H4 (cell line): ENCODE measurements at regions not wholly inside any gene's neighbourhood (a gene's known extent, or its start where the extent isn't known, plus 50 kb on each side); places are given as distances from the start of the nearest gene placed in this dataset.

Experiments used
- DNase-seq: peaks from one replicate; pipeline ENCODE4 v3.0.0-alpha.2; 2015; ENCODE audit warnings: low spot score

DNA sequence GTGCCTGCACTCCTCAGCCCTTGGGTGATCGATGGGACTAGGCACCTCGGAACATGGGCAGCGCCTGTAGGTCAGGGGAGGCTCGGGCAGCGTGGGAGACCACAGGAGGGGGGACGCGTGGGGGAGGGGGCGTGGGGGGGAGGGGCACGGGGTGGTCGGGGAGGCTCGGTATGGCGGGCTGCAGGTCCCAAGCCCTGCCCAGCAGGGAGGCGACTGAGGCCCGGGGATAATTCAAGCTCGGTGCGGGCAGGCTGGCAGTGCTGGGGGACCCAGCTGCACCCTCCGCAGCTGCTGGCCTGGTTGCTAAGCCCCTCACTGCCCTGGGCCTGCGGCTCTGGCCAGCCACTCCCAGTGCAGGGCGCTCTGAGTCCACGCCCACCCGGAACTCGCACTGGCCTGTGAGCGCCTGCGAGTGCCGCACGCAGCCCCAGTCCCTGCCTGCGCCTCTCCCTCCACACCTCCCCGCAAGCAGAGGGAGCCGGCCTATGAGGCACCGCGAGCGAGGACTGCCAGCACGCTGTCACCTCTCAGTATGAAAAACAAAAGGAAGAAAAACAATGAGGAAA, 1698.3 kb upstream of the RAG2 start:
- DNase-seq: no peak

GRCh38 chr11:38282718-38283117, 1684.7 kb upstream of the RAG2 start:
- no peak for DNase-seq

DNA sequence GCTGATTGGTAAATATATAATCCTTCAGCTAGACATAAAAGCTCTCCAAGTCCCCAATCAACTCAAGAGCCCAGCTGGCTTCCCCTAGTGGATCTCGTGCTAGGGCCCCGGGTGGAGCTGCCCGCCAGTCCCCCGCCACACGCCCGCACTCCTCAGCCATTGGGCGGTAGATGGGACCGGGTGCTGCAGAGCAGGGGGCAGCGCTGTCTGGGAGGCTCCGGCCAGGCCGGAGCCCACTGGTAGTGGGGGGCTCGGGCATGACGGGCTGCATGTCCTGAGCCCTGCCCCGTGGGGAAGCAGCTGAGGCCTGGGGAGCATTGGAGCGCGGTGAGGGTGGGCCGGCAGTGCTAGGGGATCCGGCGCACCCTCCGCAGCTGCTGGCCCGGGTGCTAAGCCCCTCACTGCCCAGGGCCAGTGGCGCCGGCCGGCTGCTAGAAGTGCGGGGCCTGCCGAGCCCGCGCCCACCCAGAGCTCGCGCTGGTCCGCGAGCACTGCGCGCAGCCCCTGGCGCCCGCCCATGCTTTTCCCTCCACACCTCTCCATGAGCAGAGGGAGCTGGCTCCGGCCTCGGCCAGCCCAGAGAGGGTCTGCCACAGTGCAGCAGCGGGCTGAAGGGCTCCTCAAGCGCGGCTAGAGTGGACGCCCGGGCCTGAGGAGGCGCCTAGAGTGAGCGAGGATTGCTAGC, 1680.6 kb upstream of the RAG2 start:
- DNase-seq: no peak

- peak; percentile 62 for DNase-seq
Measured at GRCh38 chr11:38274031-38274430, 1676.0 kb upstream of the RAG2 start.

- DNase-seq: no peak
Measured at GRCh38 chr11:38272376-38272775, 1674.3 kb upstream of the RAG2 start.

DNA sequence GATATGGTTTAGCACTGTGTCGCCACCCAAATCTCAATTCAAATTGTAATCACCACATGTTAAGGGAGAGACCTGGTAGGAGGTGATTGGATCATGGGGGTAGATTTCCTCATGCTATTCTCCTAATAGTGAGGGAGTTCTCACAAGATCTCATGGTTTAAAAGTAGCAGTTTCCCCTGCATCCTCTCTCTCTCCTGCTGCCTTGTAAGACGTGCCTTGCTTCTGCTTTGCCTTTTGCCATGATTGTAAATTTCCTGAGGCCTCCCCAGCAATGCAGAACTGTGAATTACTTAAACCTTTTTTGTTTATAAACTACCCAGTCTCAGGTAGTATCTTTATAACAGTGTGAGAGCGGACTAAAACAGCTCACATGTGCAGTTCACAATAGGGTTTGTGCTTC, 1668.7 kb upstream of the RAG2 start:
- DNase-seq: no peak

- DNase-seq: no peak
Measured at GRCh38 chr11:38256436-38256835, 1658.4 kb upstream of the RAG2 start.

DNA sequence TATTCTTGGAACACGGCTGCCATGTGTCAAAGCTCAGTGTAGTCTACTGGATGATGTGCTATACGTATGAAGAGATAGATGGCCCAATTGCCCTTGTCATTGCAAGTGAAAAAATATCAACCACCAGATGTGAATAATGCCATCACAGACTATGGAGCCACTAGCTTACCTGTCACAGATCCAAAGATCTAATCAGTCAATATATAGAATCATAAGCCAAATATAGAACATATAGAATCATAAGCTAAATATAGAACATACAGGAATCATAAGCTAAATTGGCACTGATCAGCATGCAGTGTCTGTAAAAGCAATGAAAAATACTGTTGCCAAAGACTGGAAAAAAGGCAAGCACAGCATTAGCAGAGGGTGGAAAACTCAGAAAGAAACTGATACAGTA, 1656.9 kb upstream of the RAG2 start:
- DNase-seq: no peak

- DNase-seq: no peak
Measured at GRCh38 chr11:38252620-38253019, 1654.6 kb upstream of the RAG2 start.

- no peak for DNase-seq
Measured at GRCh38 chr11:38246451-38246850, 1648.4 kb upstream of the RAG2 start.

DNA sequence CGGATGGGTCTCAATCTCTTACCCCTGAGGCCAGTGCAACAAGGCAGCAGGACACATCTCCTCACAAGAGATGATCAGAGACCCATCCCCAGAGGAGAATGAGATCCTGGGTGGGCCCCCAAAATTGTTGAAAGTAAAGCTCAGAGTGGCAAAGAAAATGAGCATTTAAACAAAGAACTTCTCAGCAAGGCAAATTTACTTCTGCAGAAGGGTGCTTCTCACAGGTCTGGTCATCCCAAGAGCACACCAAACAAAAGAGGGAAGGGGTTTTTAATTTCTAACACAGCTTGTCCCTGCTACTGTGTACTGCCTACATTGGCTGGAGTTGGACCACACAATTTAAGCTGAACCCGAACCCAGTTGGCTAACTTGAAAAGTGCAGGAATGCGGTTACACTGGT, 1628.6 kb upstream of the RAG2 start:
- DNase-seq: no peak

DNA sequence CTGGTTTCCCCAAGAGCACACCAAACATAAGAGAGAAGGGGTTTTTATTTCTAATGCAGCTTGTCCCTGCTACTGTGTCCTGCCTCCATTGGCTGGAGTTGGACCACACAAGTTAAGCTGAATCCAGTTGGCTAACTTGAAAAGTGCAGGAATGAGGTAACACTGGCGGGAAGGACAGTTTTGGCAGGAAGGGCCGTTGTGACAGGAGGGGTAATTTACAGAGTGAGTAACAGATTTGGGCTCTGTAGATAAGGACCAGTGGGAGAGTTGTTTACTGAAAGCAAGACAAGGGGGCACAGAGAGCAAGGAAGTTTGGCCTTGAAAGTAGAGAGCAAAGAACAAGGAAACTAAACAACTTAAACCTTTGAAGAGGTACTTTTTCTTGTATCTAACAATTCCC, 1623.3 kb upstream of the RAG2 start:
- no peak for DNase-seq

- no peak for DNase-seq
Measured at GRCh38 chr11:38219636-38220035, 1621.6 kb upstream of the RAG2 start.

GRCh38 chr11:38208951-38209350, 1610.9 kb upstream of the RAG2 start:
- DNase-seq: no peak

GRCh38 chr11:38206663-38207062, 1608.6 kb upstream of the RAG2 start:
- DNase-seq: no peak

DNA sequence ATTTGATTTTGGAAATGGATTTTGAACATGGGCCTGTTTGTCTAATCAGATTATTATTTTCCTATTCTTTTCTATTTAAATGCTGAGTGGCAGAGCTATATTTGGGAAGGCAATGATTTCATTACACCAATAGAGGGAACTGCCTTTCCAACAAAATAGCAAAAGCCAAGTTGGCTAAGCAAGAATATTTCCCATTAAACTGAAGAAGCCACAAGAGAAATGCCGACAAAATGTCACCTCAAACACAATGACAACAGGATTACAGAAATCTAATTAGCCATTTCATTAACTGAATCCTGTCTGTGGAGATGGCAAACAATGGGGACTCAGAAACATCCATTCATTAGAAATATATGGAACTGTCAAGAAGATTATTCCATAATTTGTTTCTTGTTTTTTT, 1593.1 kb upstream of the RAG2 start:
- DNase-seq: no peak

GRCh38 chr11:38182126-38182866, 1584.3 kb upstream of the RAG2 start:
- peak; percentile 13 for DNase-seq

DNA sequence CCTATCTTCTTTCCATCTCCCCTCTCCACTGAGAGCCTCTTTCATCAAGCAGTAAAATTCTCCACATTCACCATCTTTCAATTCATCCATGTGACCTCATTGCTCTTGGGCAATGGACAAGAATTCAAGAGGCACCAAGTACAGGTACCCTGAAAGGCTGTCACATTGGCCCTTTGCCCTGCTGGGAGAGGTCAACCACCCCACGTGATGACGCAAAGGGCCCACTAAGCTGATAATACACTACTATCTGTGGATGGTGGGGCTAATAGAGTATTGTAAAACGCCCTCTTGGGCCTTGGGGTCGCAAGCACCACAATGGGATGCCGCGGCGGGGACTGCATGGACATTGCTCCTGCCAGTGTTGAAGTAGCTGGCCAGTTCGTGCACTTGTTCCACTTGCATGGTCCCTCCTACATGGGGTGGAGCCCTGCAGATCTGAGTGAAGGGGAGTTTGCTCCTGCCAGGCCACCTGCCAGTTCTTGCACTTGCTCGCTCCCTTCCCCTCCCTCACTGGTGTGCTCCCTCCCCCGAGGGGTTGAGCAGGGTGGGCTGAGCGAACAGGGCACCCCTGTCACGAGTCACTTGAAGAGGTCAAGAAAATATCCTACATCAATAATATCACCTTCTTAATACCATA, 1578.8 kb upstream of the RAG2 start:
- DNase-seq: no peak

- DNase-seq: no peak
Measured at GRCh38 chr11:38173676-38174075, 1575.6 kb upstream of the RAG2 start.

- DNase-seq: peak; percentile 64
Measured at GRCh38 chr11:38169286-38169685, 1571.2 kb upstream of the RAG2 start.

DNA sequence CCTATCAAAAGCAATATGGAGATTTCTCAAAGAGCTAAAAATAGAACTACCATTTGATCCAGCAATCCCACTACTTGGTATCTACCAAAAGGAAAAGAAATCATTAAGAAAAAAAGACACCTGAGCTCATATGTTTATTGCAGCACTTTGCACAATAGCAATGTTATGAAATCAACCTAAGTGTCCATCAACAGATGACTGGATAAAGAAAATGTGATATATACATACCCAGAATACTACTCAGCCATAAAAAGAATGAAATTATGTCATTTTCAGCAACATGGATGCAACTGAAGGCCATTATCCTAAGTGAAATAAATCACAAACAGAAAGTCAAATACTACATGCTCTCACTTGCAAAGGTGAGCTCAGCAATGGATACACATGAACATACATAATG, 1565.5 kb upstream of the RAG2 start:
- DNase-seq: no peak

GRCh38 chr11:38160433-38160832, 1562.4 kb upstream of the RAG2 start:
- no peak for DNase-seq

GRCh38 chr11:38159038-38159437, 1561.0 kb upstream of the RAG2 start:
- DNase-seq: no peak
